Cardiac muscle cell (in vitro differentiated cells and primary cell): ENCODE measurements at regions not wholly inside any gene's neighbourhood (a gene's known extent, or its start where the extent isn't known, plus 50 kb on each side); places are given as distances from the start of the nearest gene placed in this dataset.

ENCODE experiments used
- DNase-seq, 2 donors: peaks; one replicate each; pipeline versions ENCODE4 v3.0.0 to v3.0.0-alpha.2; 2010 to 2017; ENCODE audit warnings: low read depth in 1 of 2, low spot score in 1 of 2
- H3K27ac ChIP-seq: fragments of 200-600 bp; sonication (generic); 2 replicates; pipeline ENCODE4 v1.5.1; 2016
- H3K27me3 ChIP-seq: fragments of 200-600 bp; sonication (generic); 2 replicates; pipeline ENCODE4 v1.6.0; 2016; ENCODE audit warnings: control low read depth
- H3K36me3 ChIP-seq: fragments of 200-600 bp; sonication (generic); 2 replicates; pipeline ENCODE4 v1.5.1; 2016; ENCODE audit warnings: control low read depth
- H3K4me1 ChIP-seq: fragments of 200-600 bp; sonication (generic); 2 replicates; pipeline ENCODE4 v1.8.1; 2017; ENCODE audit warnings: low read depth, mild to moderate bottlenecking, mixed run types
- H3K4me3 ChIP-seq: fragments of 200-600 bp; sonication (generic); 2 replicates; pipeline ENCODE4 v1.5.1; 2016; ENCODE audit warnings: mild to moderate bottlenecking
- H3K9me3 ChIP-seq: fragments of 200-600 bp; sonication (generic); 2 replicates; pipeline ENCODE4 v1.5.1; 2017; ENCODE audit warnings: low read depth, mild to moderate bottlenecking, control low read depth
- CTCF ChIP-seq: IDR thresholded peaks from 2 replicates; pipeline ENCODE4 v1.5.1; 2012; ENCODE audit warnings: low read depth, mild to moderate bottlenecking, low read length

DNA sequence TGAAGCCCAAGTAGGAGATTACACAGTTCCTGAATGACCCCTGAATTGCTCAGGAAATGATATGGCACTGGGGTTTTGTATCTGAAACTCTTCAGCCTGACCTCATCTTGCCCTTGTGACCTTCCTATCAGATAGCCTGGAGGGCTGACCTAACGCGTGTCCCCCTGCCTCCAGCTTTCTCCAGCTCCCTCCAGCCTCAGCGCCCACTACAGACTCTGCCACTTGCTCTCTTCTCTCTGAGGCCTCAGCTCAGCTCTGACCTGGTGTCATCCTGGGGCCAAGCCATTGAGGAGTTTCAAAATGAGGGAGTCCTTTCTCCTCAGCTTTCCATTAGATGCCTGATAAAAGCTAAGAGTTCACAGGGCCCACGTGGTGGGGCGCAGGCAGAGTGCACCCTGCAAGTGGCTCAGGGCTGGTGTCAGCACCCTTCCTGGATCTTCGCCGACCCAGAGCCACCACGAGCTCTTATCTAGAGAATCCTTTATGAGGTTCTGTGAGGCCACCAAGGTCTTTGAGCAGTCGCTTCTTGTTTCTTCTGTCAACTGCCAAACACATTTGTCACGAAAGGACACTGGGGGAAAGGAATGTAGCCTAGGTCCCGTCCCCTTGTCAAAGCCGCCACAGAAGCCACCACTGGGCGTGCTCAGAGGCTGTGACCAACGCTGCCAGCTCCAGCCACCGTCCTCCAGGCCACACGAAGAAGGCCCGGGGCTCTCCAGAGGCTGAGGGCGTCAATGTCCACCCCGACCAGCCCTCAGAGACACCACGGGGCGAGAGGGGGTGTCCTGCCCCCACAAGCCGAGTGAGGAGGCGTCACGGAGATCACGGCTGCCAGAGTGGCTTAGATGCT lies 131.3 kb upstream of the GPC1 start:
- Histone ChIP-seq H3K27ac (no peak overlapping the region), H3K9me3 (no peaks in the 10 kb centered on the region), H3K27me3 (no peaks in the 10 kb centered on the region), H3K4me1 (no peaks in the 10 kb centered on the region), H3K36me3 (no peaks in the 10 kb centered on the region), H3K4me3 (no peak overlapping the region)
- TF ChIP-seq CTCF, result no peak
- DNase-seq, result no peak

GRCh38 chr2:240304746-240305161 lies 130.7 kb upstream of the GPC1 start:
- Histone ChIP-seq H3K4me1 (no peaks in the 10 kb centered on the region), H3K9me3 (no peaks in the 10 kb centered on the region), H3K4me3 (no peak overlapping the region), H3K27ac (no peak overlapping the region), H3K27me3 (no peaks in the 10 kb centered on the region), H3K36me3 (no peaks in the 10 kb centered on the region)
- TF ChIP-seq CTCF, result no peak
- DNase-seq, result no peak

GRCh38 chr2:240305369-240305962 lies 130.0 kb upstream of the GPC1 start:
- H3K27me3 ChIP-seq, result no peaks in the 10 kb centered on the region
- no peak overlapping the region for H3K27ac ChIP-seq
- no peak for DNase-seq
- no peak overlapping the region for H3K4me3 ChIP-seq
- H3K36me3 ChIP-seq, result no peaks in the 10 kb centered on the region
- no peak for TF ChIP-seq CTCF
- no peaks in the 10 kb centered on the region for H3K9me3 ChIP-seq
- H3K4me1 ChIP-seq, result no peaks in the 10 kb centered on the region

GRCh38 chr2:240306185-240306584 lies 129.3 kb upstream of the GPC1 start:
- Histone ChIP-seq H3K27me3 (no peaks in the 10 kb centered on the region), H3K27ac (no peak overlapping the region), H3K4me1 (no peaks in the 10 kb centered on the region), H3K4me3 (no peak overlapping the region), H3K36me3 (no peaks in the 10 kb centered on the region), H3K9me3 (no peaks in the 10 kb centered on the region)
- DNase-seq, result no peak
- no peak for TF ChIP-seq CTCF

GRCh38 chr2:240308111-240308651 lies 127.3 kb upstream of the GPC1 start:
- Histone ChIP-seq H3K9me3 (no peaks in the 10 kb centered on the region), H3K4me3 (no peak overlapping the region), H3K27me3 (no peaks in the 10 kb centered on the region), H3K36me3 (no peaks in the 10 kb centered on the region), H3K4me1 (no peaks in the 10 kb centered on the region), H3K27ac (no peak overlapping the region)
- TF ChIP-seq CTCF, result no peak
- DNase-seq, result no peak
